Mesendoderm (in vitro differentiated cells): ENCODE measurements at regions not wholly inside any gene's neighbourhood (a gene's known extent, or its start where the extent isn't known, plus 50 kb on each side); places are given as distances from the start of the nearest gene placed in this dataset.

Source experiments
- DNase-seq: peaks from one replicate; pipeline ENCODE4 v3.0.0; 2013
- H2AK5ac ChIP-seq: 2 replicates; pipeline ENCODE4 v1.6.1; 2013; ENCODE audit warnings: low read length, inconsistent platforms
- H2BK120ac ChIP-seq: 2 replicates; pipeline ENCODE4 v1.6.1; 2013; ENCODE audit warnings: low read depth, mild to moderate bottlenecking, low read length, moderate library complexity, mixed read lengths
- H2BK15ac ChIP-seq: replicated peaks from 2 replicates; pipeline ENCODE4 v1.6.1; 2013; ENCODE audit warnings: low read depth, mild to moderate bottlenecking, moderate library complexity
- H2BK5ac ChIP-seq: 2 replicates; pipeline ENCODE4 v1.6.1; 2013; ENCODE audit warnings: low read length, inconsistent platforms
- H3K18ac ChIP-seq: 2 replicates; pipeline ENCODE4 v1.6.1; 2013; ENCODE audit warnings: mild to moderate bottlenecking, low read length, mixed read lengths
- H3K23ac ChIP-seq: one replicate; pipeline ENCODE4 v1.6.1; 2013; ENCODE audit warnings: low read length
- H3K27ac ChIP-seq: 2 replicates; pipeline ENCODE4 v1.5.1; 2013; ENCODE audit warnings: low read depth, mild to moderate bottlenecking, inconsistent platforms, low read length, moderate library complexity
- H3K27me3 ChIP-seq: 2 replicates; pipeline ENCODE4 v1.6.1; 2013; ENCODE audit warnings: low read length, control low read depth, mild to moderate bottlenecking, inconsistent platforms; ENCODE audit not compliant: insufficient read depth, poor library complexity
- H3K36me3 ChIP-seq: 2 replicates; pipeline ENCODE4 v1.6.1; 2013; ENCODE audit warnings: low read length, inconsistent platforms; ENCODE audit not compliant: control insufficient read depth, insufficient read depth
- H3K4ac ChIP-seq: one replicate; pipeline ENCODE4 v1.6.1; 2013; ENCODE audit warnings: low read depth, mild to moderate bottlenecking, low read length, moderate library complexity
- H3K4me1 ChIP-seq: 2 replicates; pipeline ENCODE4 v1.6.1; 2013; ENCODE audit warnings: low read depth, low read length, inconsistent platforms; ENCODE audit not compliant: control insufficient read depth
- H3K4me2 ChIP-seq: 2 replicates; pipeline ENCODE4 v1.6.1; 2013; ENCODE audit warnings: low read length
- H3K4me3 ChIP-seq: 2 replicates; pipeline ENCODE4 v1.5.1; 2013; ENCODE audit warnings: mild to moderate bottlenecking, low read length
- H3K56ac ChIP-seq: one replicate; pipeline ENCODE4 v1.6.1; 2013; ENCODE audit warnings: low read length
- H3K79me1 ChIP-seq: 2 replicates; pipeline ENCODE4 v1.6.1; 2013; ENCODE audit warnings: low read length, inconsistent platforms
- H3K79me2 ChIP-seq: 2 replicates; pipeline ENCODE4 v1.6.1; 2013; ENCODE audit warnings: mild to moderate bottlenecking, low read length; ENCODE audit not compliant: control insufficient read depth, insufficient read depth
- H3K9ac ChIP-seq: 2 replicates; pipeline ENCODE4 v1.6.1; 2013; ENCODE audit warnings: low read length, inconsistent platforms
- H4K5ac ChIP-seq: one replicate; pipeline ENCODE4 v1.6.1; 2013; ENCODE audit warnings: low read length
- H4K8ac ChIP-seq: one replicate; pipeline ENCODE4 v1.6.1; 2013; ENCODE audit warnings: low read depth, mild to moderate bottlenecking, control low read depth, low read length, moderate library complexity
- WGBS: extraction: QIAGEN DNeasy Blood & Tissue Kit; methylation state at CpG from one replicate; pipeline ENCODE4 v1.1.7; 2013; ENCODE audit warnings: low lambda C conversion rate, missing lambda C conversion rate; ENCODE audit not compliant: insufficient coverage; ENCODE audit errors: extremely low coverage; 5-methylcytosine and 5-hydroxymethylcytosine counted together

DNA sequence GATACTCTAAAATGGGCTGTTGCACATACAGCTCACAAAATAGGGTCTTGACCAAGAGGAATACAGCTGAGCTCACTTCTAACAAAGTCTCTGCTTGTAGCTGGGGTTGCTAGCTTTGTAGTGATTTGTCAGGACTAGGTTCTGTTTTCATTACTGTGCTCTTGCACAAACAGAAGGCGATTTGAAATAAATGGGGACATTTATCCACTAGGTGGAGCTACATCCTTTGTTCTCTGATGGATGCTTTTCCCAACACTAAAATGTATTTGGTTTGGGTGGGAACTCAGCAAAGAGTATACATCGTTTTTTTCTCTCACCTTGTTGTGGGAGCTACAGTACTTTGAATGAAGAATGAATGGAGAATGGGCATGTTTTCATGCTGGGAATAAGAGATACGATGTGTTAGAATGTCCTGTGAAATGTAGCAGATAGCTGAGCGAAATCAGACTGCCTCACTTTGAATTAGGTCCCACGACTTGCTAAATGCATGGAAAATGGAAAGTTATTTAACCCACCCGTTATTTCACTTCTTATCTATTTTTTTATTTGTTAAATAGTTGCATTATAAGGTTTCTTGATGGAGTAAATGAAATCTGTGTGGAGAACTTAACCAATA is 494.7 kb upstream of the MAP3K7 start:
- DNase-seq: peak; percentile 81
- no CpG with 5 or more reads among the region's 6 CpGs for WGBS

DNA sequence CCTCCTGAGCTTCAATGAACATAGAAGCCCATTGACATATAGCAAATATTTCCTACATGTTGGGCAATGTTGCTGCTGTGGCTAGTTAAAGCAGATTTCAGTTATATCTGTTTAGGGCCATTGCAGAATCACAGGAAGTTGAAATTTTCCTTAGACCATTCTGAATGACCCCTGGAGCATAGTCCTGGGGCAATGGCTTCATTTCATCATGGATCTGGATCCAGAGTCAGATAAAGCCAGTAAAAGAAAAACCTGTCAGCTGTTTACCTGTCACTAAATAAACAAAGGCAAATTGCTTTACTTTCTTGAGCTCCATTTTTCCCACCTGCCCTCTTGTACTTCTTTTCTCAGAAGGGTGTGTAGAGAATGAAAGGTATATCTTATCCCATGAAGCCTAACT is 494.0 kb upstream of the MAP3K7 start:
- Histone ChIP-seq H3K4me3 (no peak overlapping the region), H3K23ac (no peak overlapping the region), H3K79me2 (no peaks in the 10 kb centered on the region), H3K4ac (no peak overlapping the region), H3K27me3 (no peaks in the 10 kb centered on the region), H4K8ac (no peak overlapping the region), H3K27ac (no peak overlapping the region), H3K79me1 (no peaks in the 10 kb centered on the region), H4K5ac (no peak overlapping the region), H3K18ac (no peak overlapping the region), H3K9ac (no peak overlapping the region), H3K4me1 (no peaks in the 10 kb centered on the region), H3K56ac (no peak overlapping the region), H2BK120ac (no peak overlapping the region), H2BK5ac (no peak overlapping the region), H3K36me3 (no peaks in the 10 kb centered on the region), H2AK5ac (no peak overlapping the region), H2BK15ac (no peak overlapping the region), H3K4me2 (no peak overlapping the region)
- no peak for DNase-seq

More for the DNA sequence above, 494.7 kb upstream of the MAP3K7 start:
- no peak overlapping the region for H3K23ac ChIP-seq
- no peak overlapping the region for H3K18ac ChIP-seq
- H4K5ac ChIP-seq: no peak overlapping the region
- H2BK5ac ChIP-seq: no peak overlapping the region
- no peaks in the 10 kb centered on the region for H3K36me3 ChIP-seq
- H3K27me3 ChIP-seq: no peaks in the 10 kb centered on the region
- H3K4ac ChIP-seq: no peak overlapping the region
- H2BK15ac ChIP-seq: no peak overlapping the region
- no peaks in the 10 kb centered on the region for H3K79me2 ChIP-seq
- no peak overlapping the region for H3K9ac ChIP-seq
- no peaks in the 10 kb centered on the region for H3K4me1 ChIP-seq
- no peak overlapping the region for H2BK120ac ChIP-seq
- no peak overlapping the region for H3K27ac ChIP-seq
- H3K4me2 ChIP-seq: no peak overlapping the region
- H4K8ac ChIP-seq: no peak overlapping the region
- H3K4me3 ChIP-seq: no peak overlapping the region
- H3K56ac ChIP-seq: no peak overlapping the region
- H2AK5ac ChIP-seq: no peak overlapping the region
- no peaks in the 10 kb centered on the region for H3K79me1 ChIP-seq

DNA sequence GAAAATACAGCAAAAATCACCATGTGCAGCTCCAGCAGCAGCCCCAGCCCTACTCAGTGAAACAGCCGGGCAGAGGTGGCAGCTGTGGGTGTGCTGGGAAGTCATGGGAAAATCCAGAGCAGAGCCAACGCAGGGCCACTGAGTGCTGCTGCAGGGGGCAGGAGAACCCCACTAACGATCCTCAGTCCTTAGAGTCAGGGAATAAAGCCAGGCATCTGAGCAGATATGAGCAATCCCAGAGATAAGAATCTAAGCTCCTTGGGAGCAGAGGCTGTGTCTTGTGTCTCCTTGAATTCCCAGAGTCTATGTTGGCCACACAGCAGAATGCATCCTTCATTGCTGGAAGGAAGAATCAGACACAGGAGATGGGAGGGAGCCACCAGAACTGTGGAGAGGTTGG is 493.1 kb upstream of the MAP3K7 start:
- Histone ChIP-seq H3K27me3 (no peaks in the 10 kb centered on the region), H3K4me1 (no peaks in the 10 kb centered on the region), H4K8ac (no peak overlapping the region), H4K5ac (no peak overlapping the region), H3K4me2 (no peak overlapping the region), H3K4me3 (no peak overlapping the region), H3K36me3 (no peaks in the 10 kb centered on the region), H3K18ac (no peak overlapping the region), H2BK5ac (no peak overlapping the region), H2BK120ac (no peak overlapping the region), H3K23ac (no peak overlapping the region), H3K79me1 (no peaks in the 10 kb centered on the region), H2BK15ac (no peak overlapping the region), H3K27ac (no peak overlapping the region), H3K79me2 (no peaks in the 10 kb centered on the region), H3K4ac (no peak overlapping the region), H2AK5ac (no peak overlapping the region), H3K9ac (no peak overlapping the region), H3K56ac (no peak overlapping the region)
- WGBS: no CpG with 5 or more reads among the region's 3 CpGs
- peak; percentile 41 for DNase-seq

DNA sequence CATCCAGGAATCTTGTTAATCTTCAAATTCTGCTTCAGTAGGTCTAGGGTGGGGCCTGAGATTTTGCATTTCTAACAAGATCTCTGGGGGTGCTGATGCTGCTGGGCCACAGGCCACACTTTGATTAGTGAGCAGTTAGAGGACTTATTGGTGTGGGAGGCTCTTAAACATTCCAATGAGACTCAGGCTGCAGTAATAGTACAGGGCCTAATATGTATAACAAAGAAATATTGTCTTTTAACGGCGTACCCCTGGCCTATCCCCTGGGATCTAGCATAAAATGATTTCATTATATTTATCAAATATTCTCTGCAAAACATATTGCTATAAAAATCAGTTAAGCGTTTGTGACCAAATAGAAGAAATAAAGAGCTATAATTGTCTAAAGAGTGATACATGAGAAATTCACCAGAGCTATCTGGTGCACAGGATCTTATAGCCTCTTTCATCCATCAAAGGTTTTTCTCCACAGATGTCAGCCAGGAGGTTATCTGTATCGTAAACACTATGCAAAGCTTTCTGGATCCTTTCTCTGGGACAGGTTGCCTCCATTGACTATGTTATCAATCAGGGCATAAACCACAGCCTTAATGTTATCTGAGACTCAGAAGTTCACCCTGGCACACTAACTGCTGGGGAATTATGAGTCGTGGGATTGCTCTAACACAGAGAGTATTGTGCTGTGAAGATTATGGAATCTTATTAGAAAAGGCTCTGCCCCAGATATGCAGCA is 488.5 kb upstream of the MAP3K7 start:
- Histone ChIP-seq H2AK5ac (no peak overlapping the region), H4K5ac (no peak overlapping the region), H4K8ac (no peak overlapping the region), H3K4me3 (no peak overlapping the region), H3K27me3 (no peaks in the 10 kb centered on the region), H3K9ac (no peak overlapping the region), H2BK5ac (no peak overlapping the region), H2BK15ac (no peak overlapping the region), H3K18ac (no peak overlapping the region), H3K4me2 (no peak overlapping the region), H3K27ac (no peak overlapping the region), H3K56ac (no peak overlapping the region), H3K23ac (no peak overlapping the region), H2BK120ac (no peak overlapping the region), H3K79me1 (no peaks in the 10 kb centered on the region), H3K79me2 (no peaks in the 10 kb centered on the region), H3K4ac (no peak overlapping the region), H3K36me3 (no peaks in the 10 kb centered on the region), H3K4me1 (no peaks in the 10 kb centered on the region)
- no CpG with 5 or more reads among the region's 5 CpGs for WGBS
- DNase-seq: no peak

DNA sequence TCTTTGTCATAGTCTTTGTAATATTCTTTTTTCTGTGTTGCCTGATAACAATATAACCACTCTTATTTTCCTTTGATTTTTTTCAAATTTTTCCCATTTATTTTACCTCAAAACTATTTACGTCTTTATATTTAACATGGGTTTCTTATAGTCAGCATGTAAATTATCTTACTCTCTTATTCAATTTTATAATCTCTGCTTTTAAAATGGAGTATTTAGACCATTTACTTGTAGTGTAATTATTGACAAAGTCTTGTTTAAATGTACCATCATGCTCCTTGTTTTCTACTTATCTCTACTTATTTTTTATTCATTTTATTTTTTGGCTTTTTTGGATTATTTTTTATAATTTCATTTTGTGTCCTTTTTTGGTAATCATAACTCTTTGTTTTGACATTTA is 476.5 kb upstream of the MAP3K7 start:
- Histone ChIP-seq H4K8ac (no peak overlapping the region), H3K36me3 (no peaks in the 10 kb centered on the region), H3K4me1 (no peaks in the 10 kb centered on the region), H3K56ac (no peak overlapping the region), H3K27me3 (no peaks in the 10 kb centered on the region), H3K27ac (no peak overlapping the region), H3K79me2 (no peaks in the 10 kb centered on the region), H2BK120ac (no peak overlapping the region), H3K23ac (no peak overlapping the region), H2AK5ac (no peak overlapping the region), H3K18ac (no peak overlapping the region), H4K5ac (no peak overlapping the region), H2BK5ac (no peak overlapping the region), H2BK15ac (no peak overlapping the region), H3K9ac (no peak overlapping the region), H3K4ac (no peak overlapping the region), H3K79me1 (no peaks in the 10 kb centered on the region), H3K4me3 (no peak overlapping the region), H3K4me2 (no peak overlapping the region)
- no peak for DNase-seq
- WGBS: 100% methylated on average over 1 of the region's 1 CpG

DNA sequence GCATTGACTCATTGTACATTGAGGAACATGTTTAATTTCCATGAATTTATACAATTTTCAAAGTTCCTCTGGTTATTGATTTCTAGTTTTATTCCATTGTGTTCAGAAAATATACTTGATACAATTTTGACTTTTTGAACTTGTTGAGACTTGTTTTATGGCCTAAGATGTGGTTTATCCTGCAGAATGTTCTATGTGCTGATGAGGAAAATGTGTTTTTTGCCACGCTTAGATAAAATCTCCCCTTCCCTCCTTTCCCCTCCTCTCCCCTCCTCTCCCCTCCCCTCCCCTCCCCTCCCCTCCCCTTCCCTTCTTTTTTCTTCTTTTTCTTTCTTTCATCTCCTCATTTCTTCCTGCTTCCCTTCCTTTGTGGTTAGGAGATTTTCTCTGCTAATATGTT is 470.8 kb upstream of the MAP3K7 start:
- Histone ChIP-seq H3K18ac (no peak overlapping the region), H3K27ac (no peak overlapping the region), H3K36me3 (no peaks in the 10 kb centered on the region), H2BK120ac (no peak overlapping the region), H3K27me3 (no peaks in the 10 kb centered on the region), H3K23ac (no peak overlapping the region), H3K4ac (no peak overlapping the region), H4K5ac (no peak overlapping the region), H2BK5ac (no peak overlapping the region), H3K9ac (no peak overlapping the region), H3K79me1 (no peaks in the 10 kb centered on the region), H3K4me1 (no peaks in the 10 kb centered on the region), H3K79me2 (no peaks in the 10 kb centered on the region), H2BK15ac (no peak overlapping the region), H3K4me3 (no peak overlapping the region), H3K56ac (no peak overlapping the region), H2AK5ac (no peak overlapping the region), H4K8ac (no peak overlapping the region), H3K4me2 (no peak overlapping the region)
- no CpG with 5 or more reads among the region's 1 CpG for WGBS
- DNase-seq: no peak
